ENCODE measurements at regions not wholly inside any gene's neighbourhood (a gene's known extent, or its start where the extent isn't known, plus 50 kb on each side); places are given as distances from the start of the nearest gene placed in this dataset.

- no peak for DNase-seq
Observed at GRCh38 chr7:37504801-37505200, 56.1 kb upstream of the ELMO1 start.

- DNase-seq = no peak
Observed at GRCh38 chr7:37505750-37506353, 57.2 kb upstream of the ELMO1 start.

GRCh38 chr7:37508118-37508517, 59.5 kb upstream of the ELMO1 start:
- DNase-seq = no peak

GRCh38 chr7:37510043-37510634, 61.5 kb upstream of the ELMO1 start:
- peak; percentile 3 for DNase-seq

- DNase-seq = no peak
Observed at GRCh38 chr7:37511915-37512314, 63.3 kb upstream of the ELMO1 start.

GRCh38 chr7:37514497-37514896, 65.8 kb upstream of the ELMO1 start:
- DNase-seq = no peak

- DNase-seq = no peak
Observed at GRCh38 chr7:37516664-37517063, 68.0 kb upstream of the ELMO1 start.

- no peak for DNase-seq
Observed at GRCh38 chr7:37518266-37518665, 69.6 kb upstream of the ELMO1 start.

GRCh38 chr7:37524056-37524455, 75.4 kb upstream of the ELMO1 start:
- DNase-seq = no peak

GRCh38 chr7:37524797-37525196, 76.1 kb upstream of the ELMO1 start:
- DNase-seq = no peak

- no peak for DNase-seq
Observed at GRCh38 chr7:37526623-37527022, 78.0 kb upstream of the ELMO1 start.

- DNase-seq = no peak
Observed at GRCh38 chr7:37527109-37527508, 78.4 kb upstream of the ELMO1 start.

- no peak for DNase-seq
Observed at GRCh38 chr7:37531225-37531624, 82.6 kb upstream of the ELMO1 start.

- no peak for DNase-seq
Observed at GRCh38 chr7:37532636-37533035, 84.0 kb upstream of the ELMO1 start.

- no peak for DNase-seq
Observed at GRCh38 chr7:37534893-37535610, 86.4 kb upstream of the ELMO1 start.

- DNase-seq = no peak
Observed at GRCh38 chr7:37535841-37536240, 87.2 kb upstream of the ELMO1 start.

- DNase-seq = no peak
Observed at GRCh38 chr7:37536706-37537105, 88.0 kb upstream of the ELMO1 start.

GRCh38 chr7:37537439-37537838, 88.8 kb upstream of the ELMO1 start:
- no peak for DNase-seq

- DNase-seq = no peak
Observed at GRCh38 chr7:37538945-37539344, 90.3 kb upstream of the ELMO1 start.

GRCh38 chr7:37540917-37541316, 92.3 kb upstream of the ELMO1 start:
- no peak for DNase-seq

GRCh38 chr7:37541810-37542443, 93.3 kb upstream of the ELMO1 start:
- no peak for DNase-seq

- DNase-seq = no peak
Observed at GRCh38 chr7:37545619-37546534, 97.2 kb upstream of the ELMO1 start.

- no peak for DNase-seq
Observed at GRCh38 chr7:37546677-37547076, 98.0 kb upstream of the ELMO1 start.

Measured in central memory CD4-positive, alpha-beta T cell (primary cell).